Suprapubic skin (tissue), 4 donors: ENCODE measurements at regions not wholly inside any gene's neighbourhood (a gene's known extent, or its start where the extent isn't known, plus 50 kb on each side); places are given as distances from the start of the nearest gene placed in this dataset.

ENCODE experiments used
- DNase-seq, 2 donors: peaks; one replicate each; pipeline ENCODE4 v3.0.0-alpha.2; 2019; ENCODE audit warnings: low spot score in 2 of 2
- H3K27ac ChIP-seq: fragments of 200-600 bp; sonication (generic); one replicate; pipeline ENCODE4 v1.5.1; 2019
- H3K27me3 ChIP-seq: fragments of 200-600 bp; sonication (generic); one replicate; pipeline ENCODE4 v1.5.1; 2019
- H3K36me3 ChIP-seq: fragments of 200-600 bp; sonication (generic); one replicate; pipeline ENCODE4 v1.5.1; 2019
- H3K4me1 ChIP-seq: fragments of 200-600 bp; sonication (generic); one replicate; pipeline ENCODE4 v1.5.1; 2019
- H3K4me3 ChIP-seq: fragments of 200-600 bp; sonication (generic); one replicate; pipeline ENCODE4 v1.5.1; 2019; ENCODE audit warnings: mild to moderate bottlenecking
- H3K9me3 ChIP-seq: fragments of 200-600 bp; sonication (generic); one replicate; pipeline ENCODE4 v1.5.1; 2019
- EP300 ChIP-seq: sonication (generic); formaldehyde crosslinking; IDR thresholded peaks from one replicate; pipeline ENCODE4 v1.6.1; 2017; ENCODE audit warnings: antibody characterized with exemption
- POLR2A ChIP-seq, 2 donors: fragments of 450-650 bp; IDR thresholded peaks; one replicate each; pipeline ENCODE4 v1.6.1; 2017; ENCODE audit warnings: antibody characterized with exemption in 2 of 2, mild to moderate bottlenecking in 2 of 2, moderate library complexity in 2 of 2
- POLR2AphosphoS5 ChIP-seq, 3 donors: sonication (generic); formaldehyde crosslinking; IDR thresholded peaks; one replicate each; pipeline ENCODE4 v1.6.1; 2017; ENCODE audit warnings: antibody characterized with exemption in 3 of 3
- WGBS: methylation state at CpG from one replicate; pipeline ENCODE4 v1.1.5; 2018; 5-methylcytosine and 5-hydroxymethylcytosine counted together
- TF ChIP-seq, protein P1 (sequence below), 2 donors: fragments of 200-600 bp in 1 of 2; fragments of 450-650 bp in 1 of 2; sonication (generic) in 1 of 2; IDR thresholded peaks; one replicate each; pipeline ENCODE4 v1.5.1; 2016 to 2019; ENCODE audit warnings: antibody characterized with exemption in 2 of 2, mild to moderate bottlenecking in 1 of 2, moderate library complexity in 1 of 2

DNA sequence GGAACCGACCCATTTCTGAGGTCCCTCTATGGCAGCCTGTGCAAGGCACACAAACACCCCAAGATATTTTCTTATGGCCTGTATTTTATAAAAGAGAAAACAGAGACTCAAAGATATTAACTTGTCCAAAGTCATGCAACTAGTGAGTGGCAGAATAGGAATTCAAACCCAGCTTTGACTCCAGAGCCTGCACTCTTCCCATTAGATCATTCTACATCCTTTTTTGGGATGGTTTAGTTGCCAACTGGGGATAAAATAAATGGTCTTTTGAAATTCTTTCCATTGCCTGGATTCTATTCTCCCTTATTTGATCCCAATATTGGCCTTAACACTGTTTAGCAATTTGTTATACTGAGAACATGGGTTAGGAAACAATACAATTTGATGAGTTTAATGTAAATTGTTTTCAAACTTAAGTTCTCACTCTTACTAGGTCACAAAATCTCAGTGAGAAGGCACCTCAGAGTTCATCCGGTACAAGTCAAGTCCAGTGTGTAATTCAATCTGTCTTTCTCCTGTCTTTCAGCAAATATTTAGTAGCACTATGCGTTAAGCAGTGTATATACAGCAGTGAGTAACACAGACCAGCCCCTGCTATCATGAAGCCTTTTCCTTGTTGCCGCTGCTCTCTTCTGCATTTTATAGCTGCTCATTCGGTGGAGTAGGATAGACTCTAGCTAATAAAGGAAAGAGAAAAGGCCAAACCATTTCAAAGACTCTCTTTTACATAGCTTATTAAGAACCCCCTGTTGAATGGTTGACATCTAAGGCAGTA lies 162.1 kb upstream of the IFNG-AS1 start:
- Histone ChIP-seq H3K27ac (peak overlapping the region; percentile 31), H3K36me3 (no peaks in the 10 kb centered on the region), H3K27me3 (no peaks in the 10 kb centered on the region), H3K4me3 (peak overlapping the region; percentile 40), H3K9me3 (no peaks in the 10 kb centered on the region), H3K4me1 (no peaks in the 10 kb centered on the region)
- 85% methylated on average over 5 of the region's 5 CpGs for WGBS
- no peak for DNase-seq
- no peak for TF ChIP-seq POLR2AphosphoS5 (IDR thresholded peaks at IDR 0.05)
- TF ChIP-seq POLR2A (IDR thresholded peaks at IDR 0.05): no peak
- TF ChIP-seq, protein P1, sequence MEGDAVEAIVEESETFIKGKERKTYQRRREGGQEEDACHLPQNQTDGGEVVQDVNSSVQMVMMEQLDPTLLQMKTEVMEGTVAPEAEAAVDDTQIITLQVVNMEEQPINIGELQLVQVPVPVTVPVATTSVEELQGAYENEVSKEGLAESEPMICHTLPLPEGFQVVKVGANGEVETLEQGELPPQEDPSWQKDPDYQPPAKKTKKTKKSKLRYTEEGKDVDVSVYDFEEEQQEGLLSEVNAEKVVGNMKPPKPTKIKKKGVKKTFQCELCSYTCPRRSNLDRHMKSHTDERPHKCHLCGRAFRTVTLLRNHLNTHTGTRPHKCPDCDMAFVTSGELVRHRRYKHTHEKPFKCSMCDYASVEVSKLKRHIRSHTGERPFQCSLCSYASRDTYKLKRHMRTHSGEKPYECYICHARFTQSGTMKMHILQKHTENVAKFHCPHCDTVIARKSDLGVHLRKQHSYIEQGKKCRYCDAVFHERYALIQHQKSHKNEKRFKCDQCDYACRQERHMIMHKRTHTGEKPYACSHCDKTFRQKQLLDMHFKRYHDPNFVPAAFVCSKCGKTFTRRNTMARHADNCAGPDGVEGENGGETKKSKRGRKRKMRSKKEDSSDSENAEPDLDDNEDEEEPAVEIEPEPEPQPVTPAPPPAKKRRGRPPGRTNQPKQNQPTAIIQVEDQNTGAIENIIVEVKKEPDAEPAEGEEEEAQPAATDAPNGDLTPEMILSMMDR (IDR thresholded peaks at IDR 0.05): no peak
- TF ChIP-seq EP300: no peak

- no peak for DNase-seq
- 25% methylated on average over 7 of the region's 7 CpGs for WGBS
- H3K4me3 ChIP-seq: peak overlapping the region; percentile 40
Measured at GRCh38 chr12:67827820-67828383, 161.3 kb upstream of the IFNG-AS1 start.

DNA sequence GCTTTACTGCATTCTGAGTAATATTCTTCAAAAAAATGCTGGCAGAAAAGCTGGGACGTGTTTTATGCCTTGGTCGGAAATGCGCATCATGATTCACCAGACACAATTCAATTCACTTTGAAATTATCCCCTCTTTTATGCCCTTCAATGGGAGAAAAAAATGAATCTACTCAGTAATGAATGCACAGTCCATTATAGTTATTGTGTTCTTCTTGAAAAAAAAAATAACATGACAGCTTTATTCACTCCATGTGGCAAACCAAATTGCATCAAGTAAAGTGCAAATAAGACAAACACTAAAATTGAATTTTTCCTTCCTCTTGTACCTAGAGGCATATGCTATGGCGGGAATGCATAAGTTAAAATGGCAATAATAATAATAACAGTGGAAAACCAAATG lies 159.4 kb upstream of the IFNG-AS1 start:
- Histone ChIP-seq H3K27ac (no peak overlapping the region), H3K9me3 (no peaks in the 10 kb centered on the region)
- TF ChIP-seq POLR2A (IDR thresholded peaks at IDR 0.05): no peak
- TF ChIP-seq, protein P1 (IDR thresholded peaks at IDR 0.05): no peak
- no peak for TF ChIP-seq POLR2AphosphoS5 (IDR thresholded peaks at IDR 0.05)
- no peak for TF ChIP-seq EP300

More at GRCh38 chr12:67827820-67828383, 161.3 kb upstream of the IFNG-AS1 start:
- TF ChIP-seq, protein P1 (IDR thresholded peaks at IDR 0.05): no peak
- TF ChIP-seq POLR2A (IDR thresholded peaks at IDR 0.05): no peak
- TF ChIP-seq POLR2AphosphoS5 (IDR thresholded peaks at IDR 0.05): no peak
- no peak for TF ChIP-seq EP300
- Histone ChIP-seq H3K9me3 (no peaks in the 10 kb centered on the region), H3K4me1 (no peaks in the 10 kb centered on the region), H3K27me3 (no peaks in the 10 kb centered on the region), H3K27ac (peak overlapping the region; percentile 31), H3K36me3 (no peaks in the 10 kb centered on the region)

GRCh38 chr12:67832155-67832554 lies 157.1 kb upstream of the IFNG-AS1 start:
- Histone ChIP-seq H3K27me3 (no peaks in the 10 kb centered on the region), H3K4me3 (no peak overlapping the region), H3K9me3 (no peaks in the 10 kb centered on the region), H3K36me3 (no peaks in the 10 kb centered on the region), H3K4me1 (no peaks in the 10 kb centered on the region), H3K27ac (no peak overlapping the region)
- WGBS: 95% methylated on average over 2 of the region's 2 CpGs
- TF ChIP-seq POLR2A (IDR thresholded peaks at IDR 0.05) (no peak), POLR2AphosphoS5 (IDR thresholded peaks at IDR 0.05) (no peak), EP300 (no peak)
- TF ChIP-seq, protein P1 (IDR thresholded peaks at IDR 0.05): no peak
- DNase-seq: no peak

More for the DNA sequence above, 159.4 kb upstream of the IFNG-AS1 start:
- DNase-seq: no peak
- 95% methylated on average over 4 of the region's 4 CpGs for WGBS
- Histone ChIP-seq H3K27me3 (no peaks in the 10 kb centered on the region), H3K4me1 (no peaks in the 10 kb centered on the region), H3K36me3 (no peaks in the 10 kb centered on the region), H3K4me3 (no peak overlapping the region)

GRCh38 chr12:67833602-67834001 lies 155.6 kb upstream of the IFNG-AS1 start:
- WGBS: 73% methylated on average over 5 of the region's 5 CpGs
- TF ChIP-seq, protein P1 (IDR thresholded peaks at IDR 0.05): no peak
- TF ChIP-seq EP300 (no peak), POLR2AphosphoS5 (IDR thresholded peaks at IDR 0.05) (no peak), POLR2A (IDR thresholded peaks at IDR 0.05) (no peak)
- H3K36me3 ChIP-seq: no peaks in the 10 kb centered on the region
- no peaks in the 10 kb centered on the region for H3K27me3 ChIP-seq
- H3K9me3 ChIP-seq: no peaks in the 10 kb centered on the region
- H3K27ac ChIP-seq: no peak overlapping the region
- H3K4me3 ChIP-seq: no peak overlapping the region
- DNase-seq: no peak
- no peaks in the 10 kb centered on the region for H3K4me1 ChIP-seq
